ENCODE measurements at regions not wholly inside any gene's neighbourhood (a gene's known extent, or its start where the extent isn't known, plus 50 kb on each side); places are given as distances from the start of the nearest gene placed in this dataset.
"Not testable (repeated sequence)": the region's sequence is repeated elsewhere in the genome, so short reads cannot be mapped to it uniquely, and the experiment has no call there.

GRCh38 chr13:50247223-50247622 lies 232.0 kb downstream of the KCNRG start:
- no peak for TF ChIP-seq CTCF (IDR thresholded peaks at IDR 0.05; ENCODE audit: control insufficient read depth, insufficient read depth, low read depth, low read length, missing control alignments)
- no peak overlapping the region for H3K4me3 ChIP-seq (ENCODE audit: control insufficient read depth, low read depth, low read length)
- no peak for DNase-seq (ENCODE audit: low read depth)

GRCh38 chr13:50248516-50249143 lies 233.4 kb downstream of the KCNRG start:
- H3K4me3 ChIP-seq (ENCODE audit: control insufficient read depth, low read depth, low read length) = no peak overlapping the region
- TF ChIP-seq CTCF (IDR thresholded peaks at IDR 0.05; ENCODE audit: control insufficient read depth, insufficient read depth, low read depth, low read length, missing control alignments) = no peak
- no peak for DNase-seq (ENCODE audit: low read depth)

GRCh38 chr13:50249144-50249521 lies 233.9 kb downstream of the KCNRG start:
- H3K4me3 ChIP-seq (ENCODE audit: control insufficient read depth, low read depth, low read length) = no peak overlapping the region
- DNase-seq (ENCODE audit: low read depth) = no peak
- no peak for TF ChIP-seq CTCF (IDR thresholded peaks at IDR 0.05; ENCODE audit: control insufficient read depth, insufficient read depth, low read depth, low read length, missing control alignments)

- no peak for DNase-seq (ENCODE audit: low read depth)
- no peak for TF ChIP-seq CTCF (IDR thresholded peaks at IDR 0.05; ENCODE audit: control insufficient read depth, insufficient read depth, low read depth, low read length, missing control alignments)
- no peak overlapping the region for H3K4me3 ChIP-seq (ENCODE audit: control insufficient read depth, low read depth, low read length)
Observed at GRCh38 chr13:50250401-50250800, 235.2 kb downstream of the KCNRG start.

- DNase-seq (ENCODE audit: low read depth) = no peak
- H3K4me3 ChIP-seq (ENCODE audit: control insufficient read depth, low read depth, low read length) = no peak overlapping the region
- no peak for TF ChIP-seq CTCF (IDR thresholded peaks at IDR 0.05; ENCODE audit: control insufficient read depth, insufficient read depth, low read depth, low read length, missing control alignments)
Observed at GRCh38 chr13:50255639-50256038, 240.4 kb downstream of the KCNRG start.

- H3K4me3 ChIP-seq (ENCODE audit: control insufficient read depth, low read depth, low read length); DNase-seq (ENCODE audit: low read depth): not testable (repeated sequence)
Observed at GRCh38 chr13:50256536-50257321, 241.5 kb downstream of the KCNRG start.

GRCh38 chr13:50257646-50258045 lies 242.4 kb downstream of the KCNRG start:
- TF ChIP-seq CTCF (IDR thresholded peaks at IDR 0.05; ENCODE audit: control insufficient read depth, insufficient read depth, low read depth, low read length, missing control alignments) = no peak
- DNase-seq (ENCODE audit: low read depth) = no peak
- no peak overlapping the region for H3K4me3 ChIP-seq (ENCODE audit: control insufficient read depth, low read depth, low read length)

Data from AG09309 (cell line).